ENCODE measurements at regions not wholly inside any gene's neighbourhood (a gene's known extent, or its start where the extent isn't known, plus 50 kb on each side); places are given as distances from the start of the nearest gene placed in this dataset.

DNA sequence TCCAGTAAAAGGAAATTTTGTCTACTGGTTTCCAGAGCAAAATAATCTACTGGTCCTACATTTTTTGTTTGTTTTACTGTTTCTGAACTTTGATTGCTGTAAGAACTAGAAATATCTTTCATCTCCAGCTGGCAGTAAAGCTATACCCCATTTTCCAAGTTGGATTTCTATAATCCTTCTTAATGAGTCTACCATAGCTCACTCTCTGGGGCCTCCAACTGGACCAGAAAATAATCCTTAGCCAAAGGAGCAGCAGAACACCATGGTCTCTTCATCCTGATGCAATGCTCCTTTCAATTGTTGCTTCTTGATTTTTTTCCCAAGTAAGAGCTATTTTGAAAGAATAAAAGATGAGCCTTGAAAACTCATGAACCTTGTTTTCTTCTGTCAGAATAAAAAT lies 110.0 kb upstream of the COL11A1 start:
- Histone ChIP-seq H3K27ac (ENCODE audit: low read depth in 1 of 2, low read length in 1 of 2) (no peak overlapping the region), H3K27me3 (ENCODE audit: control insufficient read depth in 3 of 3, insufficient read depth in 3 of 3, low read length in 2 of 3) (no peaks in the 10 kb centered on the region), H3K9me3 (ENCODE audit: control insufficient read depth in 4 of 4, insufficient read depth in 3 of 4, low read length in 3 of 4) (no peaks in the 10 kb centered on the region), H3K4me3 (no peak overlapping the region), H3K9ac (ENCODE audit: insufficient read depth in 1 of 2, low read length in 2 of 2) (no peak overlapping the region), H3K4me1 (ENCODE audit: control insufficient read depth in 5 of 5, insufficient read depth in 5 of 5, low read length in 5 of 5) (no peaks in the 10 kb centered on the region), H3K36me3 (ENCODE audit: control insufficient read depth in 4 of 4, insufficient read depth in 4 of 4, low read length in 4 of 4) (no peaks in the 10 kb centered on the region)
- DNase-seq, result no peak
- ATAC-seq (ENCODE audit: insufficient read depth, low FRiP score), result no peak
- TF ChIP-seq, protein P1, sequence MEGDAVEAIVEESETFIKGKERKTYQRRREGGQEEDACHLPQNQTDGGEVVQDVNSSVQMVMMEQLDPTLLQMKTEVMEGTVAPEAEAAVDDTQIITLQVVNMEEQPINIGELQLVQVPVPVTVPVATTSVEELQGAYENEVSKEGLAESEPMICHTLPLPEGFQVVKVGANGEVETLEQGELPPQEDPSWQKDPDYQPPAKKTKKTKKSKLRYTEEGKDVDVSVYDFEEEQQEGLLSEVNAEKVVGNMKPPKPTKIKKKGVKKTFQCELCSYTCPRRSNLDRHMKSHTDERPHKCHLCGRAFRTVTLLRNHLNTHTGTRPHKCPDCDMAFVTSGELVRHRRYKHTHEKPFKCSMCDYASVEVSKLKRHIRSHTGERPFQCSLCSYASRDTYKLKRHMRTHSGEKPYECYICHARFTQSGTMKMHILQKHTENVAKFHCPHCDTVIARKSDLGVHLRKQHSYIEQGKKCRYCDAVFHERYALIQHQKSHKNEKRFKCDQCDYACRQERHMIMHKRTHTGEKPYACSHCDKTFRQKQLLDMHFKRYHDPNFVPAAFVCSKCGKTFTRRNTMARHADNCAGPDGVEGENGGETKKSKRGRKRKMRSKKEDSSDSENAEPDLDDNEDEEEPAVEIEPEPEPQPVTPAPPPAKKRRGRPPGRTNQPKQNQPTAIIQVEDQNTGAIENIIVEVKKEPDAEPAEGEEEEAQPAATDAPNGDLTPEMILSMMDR (IDR thresholded peaks at IDR 0.05; ENCODE audit: control extremely low read depth, extremely low read depth), result no peak

DNA sequence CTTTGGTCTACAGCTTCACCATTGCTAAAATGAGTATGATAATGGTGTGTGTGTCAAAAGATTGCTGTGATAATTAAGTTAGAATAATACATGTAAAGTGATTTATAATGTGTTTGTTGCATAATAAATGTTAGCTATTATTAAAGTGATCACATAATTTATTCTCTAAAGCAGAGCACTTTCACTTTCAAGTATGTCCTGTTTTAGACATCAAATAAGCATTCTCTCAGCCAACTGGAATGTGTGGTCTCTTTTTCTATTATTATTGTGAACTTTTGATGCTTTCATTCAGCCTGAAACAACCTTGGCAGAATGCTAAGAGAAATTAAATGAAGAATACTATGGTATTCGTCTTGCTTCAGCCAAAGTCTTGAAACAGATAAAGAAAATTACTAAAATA lies 102.8 kb upstream of the COL11A1 start:
- 51 to 63% methylated on average over 1 of the region's 1 CpG for WGBS, 2 donors
- TF ChIP-seq, protein P1 (IDR thresholded peaks at IDR 0.05; ENCODE audit: control extremely low read depth, extremely low read depth), result no peak
- ATAC-seq (ENCODE audit: insufficient read depth, low FRiP score), result no peak
- DNase-seq, result peak in 1 of 3 donors; percentile 17
- Histone ChIP-seq H3K27ac (ENCODE audit: low read depth in 1 of 2, low read length in 1 of 2) (no peak overlapping the region), H3K36me3 (ENCODE audit: control insufficient read depth in 4 of 4, insufficient read depth in 4 of 4, low read length in 4 of 4) (no peaks in the 10 kb centered on the region), H3K9me3 (ENCODE audit: control insufficient read depth in 4 of 4, insufficient read depth in 3 of 4, low read length in 3 of 4) (no peaks in the 10 kb centered on the region), H3K4me3 (no peak overlapping the region), H3K9ac (ENCODE audit: insufficient read depth in 1 of 2, low read length in 2 of 2) (no peak overlapping the region), H3K4me1 (ENCODE audit: control insufficient read depth in 5 of 5, insufficient read depth in 5 of 5, low read length in 5 of 5) (no peaks in the 10 kb centered on the region), H3K27me3 (ENCODE audit: control insufficient read depth in 3 of 3, insufficient read depth in 3 of 3, low read length in 2 of 3) (no peaks in the 10 kb centered on the region)

DNA sequence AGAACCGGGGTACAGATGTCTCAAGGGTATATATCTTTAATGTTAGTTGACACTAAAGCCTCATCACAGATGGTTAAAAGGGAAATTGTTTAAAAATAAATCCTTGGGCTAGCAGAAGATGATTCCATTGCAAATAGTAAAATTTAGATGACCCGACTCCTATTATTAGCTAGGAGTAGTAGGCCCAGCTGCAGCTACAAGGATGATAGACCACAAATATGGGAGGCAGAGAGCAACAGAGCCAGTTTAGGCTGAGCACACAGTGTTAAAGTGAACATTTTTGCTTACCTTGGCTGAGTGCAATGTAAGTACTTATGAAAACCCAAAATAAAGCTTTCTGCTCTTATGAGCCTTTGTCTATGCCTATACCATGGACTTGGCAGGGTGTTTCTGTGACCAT lies 100.5 kb upstream of the COL11A1 start:
- no peak for ATAC-seq (ENCODE audit: insufficient read depth, low FRiP score)
- no peak overlapping the region for H3K9ac ChIP-seq (ENCODE audit: insufficient read depth in 1 of 2, low read length in 2 of 2)
- WGBS, 2 donors, result 84% methylated on average over 2 of the region's 2 CpGs
- peak in 1 of 3 donors; percentile 3 for DNase-seq
- TF ChIP-seq, protein P1 (IDR thresholded peaks at IDR 0.05; ENCODE audit: control extremely low read depth, extremely low read depth), result no peak
- no peaks in the 10 kb centered on the region for H3K27me3 ChIP-seq (ENCODE audit: control insufficient read depth in 3 of 3, insufficient read depth in 3 of 3, low read length in 2 of 3)
- H3K4me3 ChIP-seq, result no peak overlapping the region
- no peak overlapping the region for H3K27ac ChIP-seq (ENCODE audit: low read depth in 1 of 2, low read length in 1 of 2)
- no peaks in the 10 kb centered on the region for H3K9me3 ChIP-seq (ENCODE audit: control insufficient read depth in 4 of 4, insufficient read depth in 3 of 4, low read length in 3 of 4)
- H3K36me3 ChIP-seq (ENCODE audit: control insufficient read depth in 4 of 4, insufficient read depth in 4 of 4, low read length in 4 of 4), result no peaks in the 10 kb centered on the region
- H3K4me1 ChIP-seq (ENCODE audit: control insufficient read depth in 5 of 5, insufficient read depth in 5 of 5, low read length in 5 of 5), result no peaks in the 10 kb centered on the region

DNA sequence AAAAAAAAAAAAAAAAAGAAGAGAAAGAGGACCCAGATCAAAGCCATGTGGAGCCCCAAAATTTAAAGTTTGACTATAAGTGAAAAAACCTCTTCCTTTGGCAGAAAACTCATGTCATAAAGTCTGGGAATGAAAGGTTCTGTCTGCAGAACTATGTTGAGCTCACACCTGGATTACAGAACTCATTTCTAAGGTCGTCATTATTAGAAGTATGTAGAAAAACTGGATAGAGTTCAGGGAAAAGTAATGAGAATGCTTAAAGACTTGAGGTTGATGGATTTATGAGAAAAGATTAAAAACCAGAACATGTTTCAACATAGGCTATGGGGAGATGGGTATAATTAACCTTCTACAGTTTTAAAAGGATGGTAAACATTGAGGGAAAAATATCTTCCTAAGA lies 90.7 kb upstream of the COL11A1 start:
- 72 to 73% methylated on average over 1 of the region's 1 CpG for WGBS, 2 donors
- Histone ChIP-seq H3K27ac (ENCODE audit: low read depth in 1 of 2, low read length in 1 of 2) (no peak overlapping the region), H3K27me3 (ENCODE audit: control insufficient read depth in 3 of 3, insufficient read depth in 3 of 3, low read length in 2 of 3) (no peaks in the 10 kb centered on the region), H3K9ac (ENCODE audit: insufficient read depth in 1 of 2, low read length in 2 of 2) (no peak overlapping the region), H3K4me1 (ENCODE audit: control insufficient read depth in 5 of 5, insufficient read depth in 5 of 5, low read length in 5 of 5) (no peaks in the 10 kb centered on the region), H3K9me3 (ENCODE audit: control insufficient read depth in 4 of 4, insufficient read depth in 3 of 4, low read length in 3 of 4) (peaks cover 0 to 3% (median 0%) of the 10 kb centered on the region in 4 donors), H3K36me3 (ENCODE audit: control insufficient read depth in 4 of 4, insufficient read depth in 4 of 4, low read length in 4 of 4) (no peaks in the 10 kb centered on the region), H3K4me3 (no peak overlapping the region)
- no peak for DNase-seq
- TF ChIP-seq, protein P1 (IDR thresholded peaks at IDR 0.05; ENCODE audit: control extremely low read depth, extremely low read depth), result no peak
- ATAC-seq (ENCODE audit: insufficient read depth, low FRiP score), result no peak
